H1 (cell line): ENCODE measurements at regions not wholly inside any gene's neighbourhood (a gene's known extent, or its start where the extent isn't known, plus 50 kb on each side); places are given as distances from the start of the nearest gene placed in this dataset. TPM values are rescaled to one million over a fixed set of nuclear protein-coding genes. Genes with fewer than 3 reads are reported as not detected.

Experiments used
- small RNA-seq: library from polyadenylated mRNA; stranded (forward); fragments of <200 nt; extraction: miRNeasy Mini kit (QIAGEN cat#:217004); gene quantifications from one replicate; pipeline ENCODE3, GENCODE V24; 2013; ENCODE audit not compliant: insufficient read depth

Small RNA genes in the stretch of these regions (small RNA-seq; reads per million reads assigned to genes)
- not detected for gene RN7SKP42
- gene RNU6-989P: not detected
